HepG2 (cell line): ENCODE measurements at regions not wholly inside any gene's neighbourhood (a gene's known extent, or its start where the extent isn't known, plus 50 kb on each side); places are given as distances from the start of the nearest gene placed in this dataset.

Experiments
- HMG20B ChIP-seq: conservative IDR thresholded peaks from 2 replicates; pipeline ENCODE4 v1.6.1; 2016; ENCODE audit warnings: missing genetic modification reagents, missing compliant biosample characterization
- MATR3 ChIP-seq: sonication (generic); formaldehyde crosslinking; IDR thresholded peaks from 2 replicates; pipeline ENCODE4 v1.4.0; 2020; ENCODE audit warnings: missing genetic modification reagents
- POLR2G ChIP-seq: fragments of 200-400 bp; formaldehyde crosslinking; IDR thresholded peaks from 2 replicates; pipeline ENCODE4 v1.6.1; 2018; ENCODE audit warnings: mild to moderate bottlenecking, low read depth, low read length, moderate library complexity
- SIX1 ChIP-seq: sonication (generic); formaldehyde crosslinking; IDR thresholded peaks from 2 replicates; pipeline ENCODE4 v1.4.0; 2020; ENCODE audit warnings: missing genetic modification reagents, borderline replicate concordance
- SMC3 ChIP-seq: IDR thresholded peaks from 2 replicates; pipeline ENCODE4 v1.6.1; 2011; ENCODE audit warnings: low read length, improper control_type of control experiment
- SOX5 ChIP-seq: IDR thresholded peaks from 2 replicates; pipeline ENCODE4 v1.6.1; 2016; ENCODE audit warnings: borderline replicate concordance
- ZMYM4 ChIP-seq: sonication (generic); formaldehyde crosslinking; IDR thresholded peaks from 2 replicates; pipeline ENCODE4 v1.8.1; 2023; ENCODE audit warnings: mild to moderate bottlenecking, missing genetic modification reagents
- ZNF292 ChIP-seq: sonication (generic); formaldehyde crosslinking; IDR thresholded peaks from 2 replicates; pipeline ENCODE4 v1.8.1; 2022; ENCODE audit warnings: mild to moderate bottlenecking, low read depth, missing genetic modification reagents, borderline replicate concordance
- ZNF430 ChIP-seq: sonication (generic); formaldehyde crosslinking; IDR thresholded peaks from 2 replicates; pipeline ENCODE4 v1.9.0; 2021; ENCODE audit warnings: mild to moderate bottlenecking, missing genetic modification reagents
- TF ChIP-seq, protein P1 (sequence below), 2 experiments: fragments of 450-650 bp in 1 of 2; sonication (generic) in 1 of 2; formaldehyde crosslinking in 1 of 2; IDR thresholded peaks; 2 replicates each; pipeline versions ENCODE4 v1.6.1 to v1.8.0; 2016 to 2022; ENCODE audit warnings: antibody characterized with exemption in 1 of 2, mild to moderate bottlenecking in 1 of 2, missing genetic modification reagents in 1 of 2
- TF ChIP-seq, protein P2 (sequence below): sonication (generic); formaldehyde crosslinking; IDR thresholded peaks from 2 replicates; pipeline ENCODE4 v1.4.0; 2020; ENCODE audit warnings: missing genetic modification reagents

DNA sequence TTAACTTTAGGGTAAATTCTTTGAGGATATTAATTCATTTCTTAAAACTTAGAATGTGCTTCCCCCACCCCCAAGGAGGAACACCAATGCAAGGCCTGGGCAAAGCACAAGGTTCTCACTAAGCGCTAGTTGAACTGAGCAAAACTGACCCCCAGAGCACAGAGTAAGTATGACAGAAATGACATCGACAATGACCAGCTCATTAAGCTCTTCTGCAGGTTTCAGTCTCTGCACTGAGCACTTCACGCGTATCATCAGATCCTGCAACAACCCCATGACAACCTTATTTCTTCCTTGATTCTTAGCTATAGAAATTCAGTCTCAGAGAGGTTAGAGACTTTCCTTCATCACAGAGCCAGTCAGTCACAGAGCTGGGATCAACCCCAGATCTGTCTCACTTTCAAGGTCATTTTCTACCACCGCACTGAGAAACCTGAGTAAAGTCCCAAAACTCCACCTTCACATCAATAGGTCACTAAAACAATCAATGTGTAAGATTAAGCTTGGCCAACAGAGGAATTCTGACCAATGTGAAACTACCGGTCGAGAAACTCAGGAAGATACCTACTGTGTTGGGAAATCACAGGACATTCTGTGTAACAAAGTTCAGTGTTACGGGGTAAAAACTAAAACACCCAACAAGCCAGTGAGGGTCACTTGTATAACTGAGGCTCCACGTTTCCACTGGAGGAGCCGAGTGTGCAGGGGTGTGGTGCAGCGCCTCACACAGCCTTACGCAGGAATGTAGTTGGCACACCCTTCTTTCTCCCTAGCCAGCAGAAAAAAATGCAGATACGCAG is 129.0 kb upstream of the FOXQ1 start (continued):
- TF ChIP-seq HMG20B (CRISPR knock-in tag) (peak; percentile 51; the same call in 1 of the 2 replicates), ZMYM4 (peak; percentile 77), ZNF430 (CRISPR knock-in tag) (no peak), MATR3 (CRISPR knock-in tag) (no peak), POLR2G (no peak), SOX5 (CRISPR knock-in tag) (peak; percentile 54; the same call in 1 of the 2 replicates), SMC3 (peak; percentile 19; the same call in 1 of the 2 replicates), SIX1 (peak; percentile 48; the same call in 1 of the 2 replicates), ZNF292 (CRISPR knock-in tag) (peak; percentile 36; the same call in 1 of the 2 replicates)
- TF ChIP-seq, protein P1, sequence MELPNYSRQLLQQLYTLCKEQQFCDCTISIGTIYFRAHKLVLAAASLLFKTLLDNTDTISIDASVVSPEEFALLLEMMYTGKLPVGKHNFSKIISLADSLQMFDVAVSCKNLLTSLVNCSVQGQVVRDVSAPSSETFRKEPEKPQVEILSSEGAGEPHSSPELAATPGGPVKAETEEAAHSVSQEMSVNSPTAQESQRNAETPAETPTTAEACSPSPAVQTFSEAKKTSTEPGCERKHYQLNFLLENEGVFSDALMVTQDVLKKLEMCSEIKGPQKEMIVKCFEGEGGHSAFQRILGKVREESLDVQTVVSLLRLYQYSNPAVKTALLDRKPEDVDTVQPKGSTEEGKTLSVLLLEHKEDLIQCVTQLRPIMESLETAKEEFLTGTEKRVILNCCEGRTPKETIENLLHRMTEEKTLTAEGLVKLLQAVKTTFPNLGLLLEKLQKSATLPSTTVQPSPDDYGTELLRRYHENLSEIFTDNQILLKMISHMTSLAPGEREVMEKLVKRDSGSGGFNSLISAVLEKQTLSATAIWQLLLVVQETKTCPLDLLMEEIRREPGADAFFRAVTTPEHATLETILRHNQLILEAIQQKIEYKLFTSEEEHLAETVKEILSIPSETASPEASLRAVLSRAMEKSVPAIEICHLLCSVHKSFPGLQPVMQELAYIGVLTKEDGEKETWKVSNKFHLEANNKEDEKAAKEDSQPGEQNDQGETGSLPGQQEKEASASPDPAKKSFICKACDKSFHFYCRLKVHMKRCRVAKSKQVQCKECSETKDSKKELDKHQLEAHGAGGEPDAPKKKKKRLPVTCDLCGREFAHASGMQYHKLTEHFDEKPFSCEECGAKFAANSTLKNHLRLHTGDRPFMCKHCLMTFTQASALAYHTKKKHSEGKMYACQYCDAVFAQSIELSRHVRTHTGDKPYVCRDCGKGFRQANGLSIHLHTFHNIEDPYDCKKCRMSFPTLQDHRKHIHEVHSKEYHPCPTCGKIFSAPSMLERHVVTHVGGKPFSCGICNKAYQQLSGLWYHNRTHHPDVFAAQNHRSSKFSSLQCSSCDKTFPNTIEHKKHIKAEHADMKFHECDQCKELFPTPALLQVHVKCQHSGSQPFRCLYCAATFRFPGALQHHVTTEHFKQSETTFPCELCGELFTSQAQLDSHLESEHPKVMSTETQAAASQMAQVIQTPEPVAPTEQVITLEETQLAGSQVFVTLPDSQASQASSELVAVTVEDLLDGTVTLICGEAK (IDR thresholded peaks at IDR 0.05): no peak
- TF ChIP-seq, protein P1 (CRISPR knock-in tag; IDR thresholded peaks at IDR 0.05): no peak
- TF ChIP-seq, protein P2, sequence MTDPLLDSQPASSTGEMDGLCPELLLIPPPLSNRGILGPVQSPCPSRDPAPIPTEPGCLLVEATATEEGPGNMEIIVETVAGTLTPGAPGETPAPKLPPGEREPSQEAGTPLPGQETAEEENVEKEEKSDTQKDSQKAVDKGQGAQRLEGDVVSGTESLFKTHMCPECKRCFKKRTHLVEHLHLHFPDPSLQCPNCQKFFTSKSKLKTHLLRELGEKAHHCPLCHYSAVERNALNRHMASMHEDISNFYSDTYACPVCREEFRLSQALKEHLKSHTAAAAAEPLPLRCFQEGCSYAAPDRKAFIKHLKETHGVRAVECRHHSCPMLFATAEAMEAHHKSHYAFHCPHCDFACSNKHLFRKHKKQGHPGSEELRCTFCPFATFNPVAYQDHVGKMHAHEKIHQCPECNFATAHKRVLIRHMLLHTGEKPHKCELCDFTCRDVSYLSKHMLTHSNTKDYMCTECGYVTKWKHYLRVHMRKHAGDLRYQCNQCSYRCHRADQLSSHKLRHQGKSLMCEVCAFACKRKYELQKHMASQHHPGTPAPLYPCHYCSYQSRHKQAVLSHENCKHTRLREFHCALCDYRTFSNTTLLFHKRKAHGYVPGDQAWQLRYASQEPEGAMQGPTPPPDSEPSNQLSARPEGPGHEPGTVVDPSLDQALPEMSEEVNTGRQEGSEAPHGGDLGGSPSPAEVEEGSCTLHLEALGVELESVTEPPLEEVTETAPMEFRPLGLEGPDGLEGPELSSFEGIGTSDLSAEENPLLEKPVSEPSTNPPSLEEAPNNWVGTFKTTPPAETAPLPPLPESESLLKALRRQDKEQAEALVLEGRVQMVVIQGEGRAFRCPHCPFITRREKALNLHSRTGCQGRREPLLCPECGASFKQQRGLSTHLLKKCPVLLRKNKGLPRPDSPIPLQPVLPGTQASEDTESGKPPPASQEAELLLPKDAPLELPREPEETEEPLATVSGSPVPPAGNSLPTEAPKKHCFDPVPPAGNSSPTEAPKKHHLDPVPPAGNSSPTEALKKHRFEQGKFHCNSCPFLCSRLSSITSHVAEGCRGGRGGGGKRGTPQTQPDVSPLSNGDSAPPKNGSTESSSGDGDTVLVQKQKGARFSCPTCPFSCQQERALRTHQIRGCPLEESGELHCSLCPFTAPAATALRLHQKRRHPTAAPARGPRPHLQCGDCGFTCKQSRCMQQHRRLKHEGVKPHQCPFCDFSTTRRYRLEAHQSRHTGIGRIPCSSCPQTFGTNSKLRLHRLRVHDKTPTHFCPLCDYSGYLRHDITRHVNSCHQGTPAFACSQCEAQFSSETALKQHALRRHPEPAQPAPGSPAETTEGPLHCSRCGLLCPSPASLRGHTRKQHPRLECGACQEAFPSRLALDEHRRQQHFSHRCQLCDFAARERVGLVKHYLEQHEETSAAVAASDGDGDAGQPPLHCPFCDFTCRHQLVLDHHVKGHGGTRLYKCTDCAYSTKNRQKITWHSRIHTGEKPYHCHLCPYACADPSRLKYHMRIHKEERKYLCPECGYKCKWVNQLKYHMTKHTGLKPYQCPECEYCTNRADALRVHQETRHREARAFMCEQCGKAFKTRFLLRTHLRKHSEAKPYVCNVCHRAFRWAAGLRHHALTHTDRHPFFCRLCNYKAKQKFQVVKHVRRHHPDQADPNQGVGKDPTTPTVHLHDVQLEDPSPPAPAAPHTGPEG (CRISPR knock-in tag): 0 out of 2 replicates have a peak, but pooled peaks have one; percentile 31
